ENCODE measurements at regions not wholly inside any gene's neighbourhood (a gene's known extent, or its start where the extent isn't known, plus 50 kb on each side); places are given as distances from the start of the nearest gene placed in this dataset.

GRCh38 chr4:8672486-8672885, 79.9 kb downstream of the CPZ start:
- DNase-seq, result no peak

- no peak for DNase-seq
Measured at GRCh38 chr4:8671712-8672290, 79.2 kb downstream of the CPZ start.

Measured in midbrain (tissue), 1 donor.